ENCODE measurements at regions not wholly inside any gene's neighbourhood (a gene's known extent, or its start where the extent isn't known, plus 50 kb on each side); places are given as distances from the start of the nearest gene placed in this dataset.

DNA sequence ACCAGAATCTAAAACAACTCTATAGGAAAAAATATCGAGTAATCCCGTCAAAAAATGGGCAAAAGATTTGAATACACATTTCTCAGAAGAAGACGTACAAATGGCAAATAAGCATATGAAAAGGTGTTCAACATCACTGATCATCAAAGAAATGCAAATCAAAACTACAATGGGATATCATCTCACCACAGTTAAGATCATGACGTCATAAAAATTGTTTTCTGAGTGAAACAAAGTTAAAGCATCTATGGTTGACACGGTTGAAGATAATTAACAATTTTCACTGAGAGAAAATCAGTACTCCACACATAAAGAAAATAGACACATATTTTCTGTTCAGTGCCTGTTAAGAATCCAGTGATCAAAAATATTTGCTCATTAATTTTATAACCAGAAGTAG lies 1010.8 kb upstream of the ADGRL3 start:
- TF ChIP-seq JUNB (IDR thresholded peaks at IDR 0.05; ENCODE audit: unreplicated experiment) (no peak), POLR2AphosphoS5 (IDR thresholded peaks at IDR 0.05; ENCODE audit: low read depth) (no peak), EZH2phosphoT487 (IDR thresholded peaks at IDR 0.05; ENCODE audit: unreplicated experiment) (no peak), EZH2 (IDR thresholded peaks at IDR 0.05; ENCODE audit: low read depth, unreplicated experiment) (no peak), CREB1 (CRISPR knock-in tag; IDR thresholded peaks at IDR 0.05; ENCODE audit: low read depth) (no peak), ZNF114 (CRISPR knock-in tag; IDR thresholded peaks at IDR 0.05) (no peak), ZNF331 (CRISPR knock-in tag; IDR thresholded peaks at IDR 0.05; ENCODE audit: low read depth) (no peak), NANOG (IDR thresholded peaks at IDR 0.05; ENCODE audit: borderline replicate concordance) (no peak), STAT1 (IDR thresholded peaks at IDR 0.05; ENCODE audit: unreplicated experiment) (no peak)
- TF ChIP-seq, protein P1, sequence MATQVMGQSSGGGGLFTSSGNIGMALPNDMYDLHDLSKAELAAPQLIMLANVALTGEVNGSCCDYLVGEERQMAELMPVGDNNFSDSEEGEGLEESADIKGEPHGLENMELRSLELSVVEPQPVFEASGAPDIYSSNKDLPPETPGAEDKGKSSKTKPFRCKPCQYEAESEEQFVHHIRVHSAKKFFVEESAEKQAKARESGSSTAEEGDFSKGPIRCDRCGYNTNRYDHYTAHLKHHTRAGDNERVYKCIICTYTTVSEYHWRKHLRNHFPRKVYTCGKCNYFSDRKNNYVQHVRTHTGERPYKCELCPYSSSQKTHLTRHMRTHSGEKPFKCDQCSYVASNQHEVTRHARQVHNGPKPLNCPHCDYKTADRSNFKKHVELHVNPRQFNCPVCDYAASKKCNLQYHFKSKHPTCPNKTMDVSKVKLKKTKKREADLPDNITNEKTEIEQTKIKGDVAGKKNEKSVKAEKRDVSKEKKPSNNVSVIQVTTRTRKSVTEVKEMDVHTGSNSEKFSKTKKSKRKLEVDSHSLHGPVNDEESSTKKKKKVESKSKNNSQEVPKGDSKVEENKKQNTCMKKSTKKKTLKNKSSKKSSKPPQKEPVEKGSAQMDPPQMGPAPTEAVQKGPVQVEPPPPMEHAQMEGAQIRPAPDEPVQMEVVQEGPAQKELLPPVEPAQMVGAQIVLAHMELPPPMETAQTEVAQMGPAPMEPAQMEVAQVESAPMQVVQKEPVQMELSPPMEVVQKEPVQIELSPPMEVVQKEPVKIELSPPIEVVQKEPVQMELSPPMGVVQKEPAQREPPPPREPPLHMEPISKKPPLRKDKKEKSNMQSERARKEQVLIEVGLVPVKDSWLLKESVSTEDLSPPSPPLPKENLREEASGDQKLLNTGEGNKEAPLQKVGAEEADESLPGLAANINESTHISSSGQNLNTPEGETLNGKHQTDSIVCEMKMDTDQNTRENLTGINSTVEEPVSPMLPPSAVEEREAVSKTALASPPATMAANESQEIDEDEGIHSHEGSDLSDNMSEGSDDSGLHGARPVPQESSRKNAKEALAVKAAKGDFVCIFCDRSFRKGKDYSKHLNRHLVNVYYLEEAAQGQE (IDR thresholded peaks at IDR 0.05; ENCODE audit: unreplicated experiment): no peak
- TF ChIP-seq, protein P2, sequence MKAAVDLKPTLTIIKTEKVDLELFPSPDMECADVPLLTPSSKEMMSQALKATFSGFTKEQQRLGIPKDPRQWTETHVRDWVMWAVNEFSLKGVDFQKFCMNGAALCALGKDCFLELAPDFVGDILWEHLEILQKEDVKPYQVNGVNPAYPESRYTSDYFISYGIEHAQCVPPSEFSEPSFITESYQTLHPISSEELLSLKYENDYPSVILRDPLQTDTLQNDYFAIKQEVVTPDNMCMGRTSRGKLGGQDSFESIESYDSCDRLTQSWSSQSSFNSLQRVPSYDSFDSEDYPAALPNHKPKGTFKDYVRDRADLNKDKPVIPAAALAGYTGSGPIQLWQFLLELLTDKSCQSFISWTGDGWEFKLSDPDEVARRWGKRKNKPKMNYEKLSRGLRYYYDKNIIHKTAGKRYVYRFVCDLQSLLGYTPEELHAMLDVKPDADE (IDR thresholded peaks at IDR 0.05): no peak
- TF ChIP-seq, protein P3, sequence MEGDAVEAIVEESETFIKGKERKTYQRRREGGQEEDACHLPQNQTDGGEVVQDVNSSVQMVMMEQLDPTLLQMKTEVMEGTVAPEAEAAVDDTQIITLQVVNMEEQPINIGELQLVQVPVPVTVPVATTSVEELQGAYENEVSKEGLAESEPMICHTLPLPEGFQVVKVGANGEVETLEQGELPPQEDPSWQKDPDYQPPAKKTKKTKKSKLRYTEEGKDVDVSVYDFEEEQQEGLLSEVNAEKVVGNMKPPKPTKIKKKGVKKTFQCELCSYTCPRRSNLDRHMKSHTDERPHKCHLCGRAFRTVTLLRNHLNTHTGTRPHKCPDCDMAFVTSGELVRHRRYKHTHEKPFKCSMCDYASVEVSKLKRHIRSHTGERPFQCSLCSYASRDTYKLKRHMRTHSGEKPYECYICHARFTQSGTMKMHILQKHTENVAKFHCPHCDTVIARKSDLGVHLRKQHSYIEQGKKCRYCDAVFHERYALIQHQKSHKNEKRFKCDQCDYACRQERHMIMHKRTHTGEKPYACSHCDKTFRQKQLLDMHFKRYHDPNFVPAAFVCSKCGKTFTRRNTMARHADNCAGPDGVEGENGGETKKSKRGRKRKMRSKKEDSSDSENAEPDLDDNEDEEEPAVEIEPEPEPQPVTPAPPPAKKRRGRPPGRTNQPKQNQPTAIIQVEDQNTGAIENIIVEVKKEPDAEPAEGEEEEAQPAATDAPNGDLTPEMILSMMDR (conservative IDR thresholded peaks at IDR 0.05; ENCODE audit: low read depth in 2 of 2): no peak
- TF ChIP-seq, protein P4, sequence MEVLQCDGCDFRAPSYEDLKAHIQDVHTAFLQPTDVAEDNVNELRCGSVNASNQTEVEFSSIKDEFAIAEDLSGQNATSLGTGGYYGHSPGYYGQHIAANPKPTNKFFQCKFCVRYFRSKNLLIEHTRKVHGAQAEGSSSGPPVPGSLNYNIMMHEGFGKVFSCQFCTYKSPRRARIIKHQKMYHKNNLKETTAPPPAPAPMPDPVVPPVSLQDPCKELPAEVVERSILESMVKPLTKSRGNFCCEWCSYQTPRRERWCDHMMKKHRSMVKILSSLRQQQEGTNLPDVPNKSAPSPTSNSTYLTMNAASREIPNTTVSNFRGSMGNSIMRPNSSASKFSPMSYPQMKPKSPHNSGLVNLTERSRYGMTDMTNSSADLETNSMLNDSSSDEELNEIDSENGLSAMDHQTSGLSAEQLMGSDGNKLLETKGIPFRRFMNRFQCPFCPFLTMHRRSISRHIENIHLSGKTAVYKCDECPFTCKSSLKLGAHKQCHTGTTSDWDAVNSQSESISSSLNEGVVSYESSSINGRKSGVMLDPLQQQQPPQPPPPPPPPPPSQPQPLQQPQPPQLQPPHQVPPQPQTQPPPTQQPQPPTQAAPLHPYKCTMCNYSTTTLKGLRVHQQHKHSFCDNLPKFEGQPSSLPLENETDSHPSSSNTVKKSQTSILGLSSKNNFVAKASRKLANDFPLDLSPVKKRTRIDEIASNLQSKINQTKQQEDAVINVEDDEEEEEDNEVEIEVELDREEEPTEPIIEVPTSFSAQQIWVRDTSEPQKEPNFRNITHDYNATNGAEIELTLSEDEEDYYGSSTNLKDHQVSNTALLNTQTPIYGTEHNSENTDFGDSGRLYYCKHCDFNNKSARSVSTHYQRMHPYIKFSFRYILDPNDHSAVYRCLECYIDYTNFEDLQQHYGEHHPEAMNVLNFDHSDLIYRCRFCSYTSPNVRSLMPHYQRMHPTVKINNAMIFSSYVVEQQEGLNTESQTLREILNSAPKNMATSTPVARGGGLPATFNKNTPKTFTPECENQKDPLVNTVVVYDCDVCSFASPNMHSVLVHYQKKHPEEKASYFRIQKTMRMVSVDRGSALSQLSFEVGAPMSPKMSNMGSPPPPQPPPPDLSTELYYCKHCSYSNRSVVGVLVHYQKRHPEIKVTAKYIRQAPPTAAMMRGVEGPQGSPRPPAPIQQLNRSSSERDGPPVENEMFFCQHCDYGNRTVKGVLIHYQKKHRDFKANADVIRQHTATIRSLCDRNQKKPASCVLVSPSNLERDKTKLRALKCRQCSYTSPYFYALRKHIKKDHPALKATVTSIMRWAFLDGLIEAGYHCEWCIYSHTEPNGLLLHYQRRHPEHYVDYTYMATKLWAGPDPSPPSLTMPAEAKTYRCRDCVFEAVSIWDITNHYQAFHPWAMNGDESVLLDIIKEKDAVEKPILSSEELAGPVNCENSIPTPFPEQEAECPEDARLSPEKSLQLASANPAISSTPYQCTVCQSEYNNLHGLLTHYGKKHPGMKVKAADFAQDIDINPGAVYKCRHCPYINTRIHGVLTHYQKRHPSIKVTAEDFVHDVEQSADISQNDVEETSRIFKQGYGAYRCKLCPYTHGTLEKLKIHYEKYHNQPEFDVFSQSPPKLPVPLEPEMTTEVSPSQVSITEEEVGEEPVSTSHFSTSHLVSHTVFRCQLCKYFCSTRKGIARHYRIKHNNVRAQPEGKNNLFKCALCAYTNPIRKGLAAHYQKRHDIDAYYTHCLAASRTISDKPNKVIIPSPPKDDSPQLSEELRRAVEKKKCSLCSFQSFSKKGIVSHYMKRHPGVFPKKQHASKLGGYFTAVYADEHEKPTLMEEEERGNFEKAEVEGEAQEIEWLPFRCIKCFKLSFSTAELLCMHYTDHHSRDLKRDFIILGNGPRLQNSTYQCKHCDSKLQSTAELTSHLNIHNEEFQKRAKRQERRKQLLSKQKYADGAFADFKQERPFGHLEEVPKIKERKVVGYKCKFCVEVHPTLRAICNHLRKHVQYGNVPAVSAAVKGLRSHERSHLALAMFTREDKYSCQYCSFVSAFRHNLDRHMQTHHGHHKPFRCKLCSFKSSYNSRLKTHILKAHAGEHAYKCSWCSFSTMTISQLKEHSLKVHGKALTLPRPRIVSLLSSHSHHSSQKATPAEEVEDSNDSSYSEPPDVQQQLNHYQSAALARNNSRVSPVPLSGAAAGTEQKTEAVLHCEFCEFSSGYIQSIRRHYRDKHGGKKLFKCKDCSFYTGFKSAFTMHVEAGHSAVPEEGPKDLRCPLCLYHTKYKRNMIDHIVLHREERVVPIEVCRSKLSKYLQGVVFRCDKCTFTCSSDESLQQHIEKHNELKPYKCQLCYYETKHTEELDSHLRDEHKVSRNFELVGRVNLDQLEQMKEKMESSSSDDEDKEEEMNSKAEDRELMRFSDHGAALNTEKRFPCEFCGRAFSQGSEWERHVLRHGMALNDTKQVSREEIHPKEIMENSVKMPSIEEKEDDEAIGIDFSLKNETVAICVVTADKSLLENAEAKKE (CRISPR knock-in tag; IDR thresholded peaks at IDR 0.05): no peak
- no peaks in the 10 kb centered on the region for H3K4me1 ChIP-seq (ENCODE audit: insufficient read depth)
- no peaks in the 10 kb centered on the region for H3F3A ChIP-seq (replicated peaks; ENCODE audit: low read depth)
- no peaks in the 10 kb centered on the region for H3K79me2 ChIP-seq (replicated peaks; ENCODE audit: insufficient read depth)
- Mint-ChIP-seq H3K4me3 (no peak overlapping the region), H3K9me3 (peaks cover 23% of the 10 kb centered on the region), H3K4me1 (no peaks in the 10 kb centered on the region), H3K36me3 (ENCODE audit: low read depth) (peaks cover 4% of the 10 kb centered on the region; the same call in 1 of the 3 replicates), H3K27me3 (ENCODE audit: insufficient read depth, low read depth, poor library complexity) (no peaks in the 10 kb centered on the region), H3K27ac (no peak overlapping the region)
- H3K27me3 ChIP-seq (ENCODE audit: insufficient read depth): no peaks in the 10 kb centered on the region
- no peak overlapping the region for H2AFZ ChIP-seq
- no peaks in the 10 kb centered on the region for H3K36me3 ChIP-seq (ENCODE audit: insufficient read depth)
- H4K20me1 ChIP-seq (replicated peaks; ENCODE audit: insufficient read depth): no peaks in the 10 kb centered on the region
- H3K9me2 ChIP-seq (ENCODE audit: insufficient read depth): no peaks in the 10 kb centered on the region
- no peak overlapping the region for H3K27ac ChIP-seq (ENCODE audit: low read depth)
- no peak overlapping the region for H3K4me3 ChIP-seq
- no peak for ATAC-seq
- no peak for DNase-seq (ENCODE audit: low spot score)
- H3K4me2 ChIP-seq: no peak overlapping the region
